ENCODE measurements at regions not wholly inside any gene's neighbourhood (a gene's known extent, or its start where the extent isn't known, plus 50 kb on each side); places are given as distances from the start of the nearest gene placed in this dataset.
"Not testable (repeated sequence)": the region's sequence is repeated elsewhere in the genome, so short reads cannot be mapped to it uniquely, and the experiment has no call there.

- intact Hi-C loops (cut with DNase I; ENCODE audit: low total_unique reads), result no loop called here
- Histone ChIP-seq H3K9me3 (no peaks in the 10 kb centered on the region), H3K36me3 (no peaks in the 10 kb centered on the region), H3K27me3 (no peaks in the 10 kb centered on the region), H3K4me1 (no peaks in the 10 kb centered on the region), H3K4me3 (no peak overlapping the region), H3K27ac (no peak overlapping the region)
- no peak for DNase-seq (ENCODE audit: low spot score in 2 of 2)
- TF ChIP-seq CTCF (IDR thresholded peaks at IDR 0.05) (no peak), POLR2AphosphoS5 (IDR thresholded peaks at IDR 0.05) (no peak), POLR2A (IDR thresholded peaks at IDR 0.05) (no peak)
These were observed 83.3 kb downstream of the SMPDL3A start for GRCh38 chr6:122872311-122872710.

- Histone ChIP-seq H3K36me3 (no peaks in the 10 kb centered on the region), H3K27me3 (no peaks in the 10 kb centered on the region), H3K4me3 (no peak overlapping the region), H3K9me3 (no peaks in the 10 kb centered on the region), H3K4me1 (no peaks in the 10 kb centered on the region), H3K27ac (no peak overlapping the region)
- TF ChIP-seq POLR2AphosphoS5 (IDR thresholded peaks at IDR 0.05) (no peak), CTCF (IDR thresholded peaks at IDR 0.05) (no peak), POLR2A (IDR thresholded peaks at IDR 0.05) (no peak)
- intact Hi-C loops (cut with DNase I; ENCODE audit: low total_unique reads), result no loop called here
- no peak for DNase-seq (ENCODE audit: low spot score in 2 of 2)
These were observed 88.2 kb downstream of the SMPDL3A start for GRCh38 chr6:122877302-122877701.

- intact Hi-C loops (cut with DNase I; ENCODE audit: low total_unique reads), result no loop called here
- no peaks in the 10 kb centered on the region for H3K27me3 ChIP-seq
- H3K4me1 ChIP-seq, result no peaks in the 10 kb centered on the region
- no peaks in the 10 kb centered on the region for H3K36me3 ChIP-seq
- no peaks in the 10 kb centered on the region for H3K9me3 ChIP-seq
- no peak for DNase-seq (ENCODE audit: low spot score in 2 of 2)
- TF ChIP-seq POLR2A (IDR thresholded peaks at IDR 0.05) (no peak), POLR2AphosphoS5 (IDR thresholded peaks at IDR 0.05) (no peak), CTCF (IDR thresholded peaks at IDR 0.05) (no peak)
- H3K4me3 ChIP-seq, result no peak overlapping the region
- no peak overlapping the region for H3K27ac ChIP-seq
These were observed 89.7 kb downstream of the SMPDL3A start for GRCh38 chr6:122878796-122879195.

- intact Hi-C loops (cut with DNase I; ENCODE audit: low total_unique reads), result no loop called here
- Histone ChIP-seq H3K27me3 (no peaks in the 10 kb centered on the region), H3K36me3 (no peaks in the 10 kb centered on the region), H3K4me3 (no peak overlapping the region), H3K4me1 (no peaks in the 10 kb centered on the region), H3K27ac (no peak overlapping the region), H3K9me3 (no peaks in the 10 kb centered on the region)
- no peak for TF ChIP-seq CTCF (IDR thresholded peaks at IDR 0.05)
- no peak for TF ChIP-seq POLR2AphosphoS5 (IDR thresholded peaks at IDR 0.05)
- TF ChIP-seq POLR2A (IDR thresholded peaks at IDR 0.05), result no peak
- no peak for DNase-seq (ENCODE audit: low spot score in 2 of 2)
These were observed 97.4 kb downstream of the SMPDL3A start for GRCh38 chr6:122886481-122886880.

DNA sequence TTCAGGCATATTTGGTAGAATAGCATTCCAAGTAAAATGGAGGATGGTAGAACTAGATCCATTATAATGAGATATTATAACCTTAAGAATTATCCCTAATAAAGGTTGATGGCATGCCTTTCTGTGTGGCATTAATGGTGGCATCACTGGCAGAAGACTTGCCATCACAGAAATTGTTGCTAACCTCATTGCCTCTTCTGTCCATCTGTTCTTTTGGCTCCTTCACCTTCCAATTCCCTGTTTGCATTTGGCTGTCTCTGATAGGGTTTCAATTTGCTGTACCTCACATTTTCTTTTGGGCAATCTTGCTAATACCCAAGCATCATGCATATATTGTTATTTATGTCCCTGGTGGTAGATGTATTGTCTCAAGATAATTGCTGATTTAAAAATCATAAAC, 98.9 kb downstream of the SMPDL3A start:
- Histone ChIP-seq H3K9me3 (no peaks in the 10 kb centered on the region), H3K4me1 (no peaks in the 10 kb centered on the region), H3K27ac (no peak overlapping the region), H3K27me3 (no peaks in the 10 kb centered on the region), H3K36me3 (no peaks in the 10 kb centered on the region), H3K4me3 (no peak overlapping the region)
- TF ChIP-seq POLR2A (IDR thresholded peaks at IDR 0.05) (no peak), CTCF (IDR thresholded peaks at IDR 0.05) (no peak), POLR2AphosphoS5 (IDR thresholded peaks at IDR 0.05) (no peak)
- no peak for DNase-seq (ENCODE audit: low spot score in 2 of 2)
- intact Hi-C loops (cut with DNase I; ENCODE audit: low total_unique reads), result no loop called here

DNA sequence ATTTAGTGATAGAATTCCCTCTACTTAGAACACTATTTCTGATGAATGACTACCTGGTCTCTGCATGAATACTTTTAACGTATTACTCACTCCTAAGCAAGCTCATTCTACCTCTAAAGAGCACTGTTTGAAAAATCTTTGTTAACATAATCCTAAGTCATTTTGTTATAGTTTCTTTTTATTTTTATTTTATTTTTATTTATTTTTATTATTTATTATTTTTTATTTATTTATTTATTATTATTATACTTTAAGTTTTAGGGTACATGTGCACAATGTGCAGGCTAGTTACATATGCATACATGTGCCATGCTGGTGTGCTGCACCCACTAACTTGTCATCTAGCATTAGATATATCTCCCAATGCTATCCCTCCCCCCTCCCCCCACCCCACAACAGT, 99.6 kb downstream of the SMPDL3A start:
- DNase-seq (ENCODE audit: low spot score in 2 of 2); H3K27ac ChIP-seq; H3K9me3 ChIP-seq; H3K4me3 ChIP-seq; H3K4me1 ChIP-seq; H3K36me3 ChIP-seq; H3K27me3 ChIP-seq; intact Hi-C loops (cut with DNase I; ENCODE audit: low total_unique reads): not testable (repeated sequence)

Data from breast epithelium (tissue), 4 donors.